ENCODE measurements at regions not wholly inside any gene's neighbourhood (a gene's known extent, or its start where the extent isn't known, plus 50 kb on each side); places are given as distances from the start of the nearest gene placed in this dataset.

GRCh38 chr5:106530150-106530549 is 1140.6 kb downstream of the EFNA5 start:
- TF ChIP-seq REST (IDR thresholded peaks at IDR 0.05) (no peak), CTCF (IDR thresholded peaks at IDR 0.05; ENCODE audit: low read depth, low read length, missing input control) (no peak)

All from liver (tissue), 2 donors.